ENCODE measurements at regions not wholly inside any gene's neighbourhood (a gene's known extent, or its start where the extent isn't known, plus 50 kb on each side); places are given as distances from the start of the nearest gene placed in this dataset.
"Not testable (repeated sequence)": the region's sequence is repeated elsewhere in the genome, so short reads cannot be mapped to it uniquely, and the experiment has no call there.

DNA sequence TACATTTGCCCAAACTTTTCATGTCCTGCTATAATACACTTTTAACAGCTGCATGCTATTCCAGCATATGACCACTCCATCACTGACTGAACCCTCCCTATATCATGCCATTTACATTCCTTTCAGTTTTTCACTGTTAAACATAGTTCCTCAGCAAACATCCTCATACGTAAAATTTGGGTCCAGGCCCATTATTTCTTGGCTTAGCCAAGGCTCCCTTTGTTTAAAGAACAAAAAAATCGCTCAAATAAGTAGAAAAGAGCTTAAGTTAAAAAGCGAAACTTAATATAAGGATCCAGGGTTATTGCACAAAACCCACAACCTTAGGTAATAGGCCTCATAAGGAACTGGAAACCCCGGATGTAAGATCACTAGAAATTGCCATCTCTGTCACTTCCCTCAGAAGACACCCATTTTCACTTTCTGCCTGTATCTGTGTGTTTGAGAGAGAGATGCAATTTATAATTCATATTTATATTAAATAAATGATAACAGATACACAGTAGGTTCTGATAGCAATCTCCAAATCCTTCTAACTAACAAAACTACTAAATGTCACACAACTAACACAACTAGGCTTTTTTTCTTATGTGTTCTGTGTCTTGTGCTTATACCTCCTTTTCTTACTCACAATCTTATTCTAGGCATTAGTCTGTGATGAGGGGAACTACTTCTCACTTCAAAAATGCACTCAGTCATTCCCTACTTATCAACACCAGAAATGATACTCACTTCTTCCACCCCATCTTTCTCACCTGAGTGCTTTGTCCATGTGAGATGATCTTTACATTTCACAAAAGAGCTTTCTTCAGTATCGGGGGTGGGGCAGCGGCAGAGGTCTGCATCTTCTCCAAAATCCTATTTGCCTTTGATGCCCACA lies 59.9 kb upstream of the FAM241A start:
- H3K9ac ChIP-seq (ENCODE audit: low read depth, low read length) = no peak overlapping the region
- no peak overlapping the region for H3K27ac ChIP-seq (ENCODE audit: low read length)
- no peak for TF ChIP-seq EZH2 (IDR thresholded peaks at IDR 0.05; ENCODE audit: borderline replicate concordance, low read depth, low read length, severe bottlenecking)
- TF ChIP-seq CTCF (IDR thresholded peaks at IDR 0.05; ENCODE audit: borderline replicate concordance, extremely low read depth, low read length, poor library complexity, severe bottlenecking) = no peak
- no peaks in the 10 kb centered on the region for H3K4me1 ChIP-seq (ENCODE audit: insufficient read depth, low read length)
- no peak overlapping the region for H2AFZ ChIP-seq (ENCODE audit: low read depth, low read length)
- no peak overlapping the region for H3K4me2 ChIP-seq (ENCODE audit: insufficient read depth, low read length)
- peaks cover 5% of the 10 kb centered on the region for H3K27me3 ChIP-seq (ENCODE audit: insufficient read depth, low read length, poor library complexity)
- H3K9me3 ChIP-seq (ENCODE audit: insufficient read depth, low read length, severe bottlenecking) = no peaks in the 10 kb centered on the region
- no peaks in the 10 kb centered on the region for H4K20me1 ChIP-seq (ENCODE audit: insufficient read depth, low read length)
- ATAC-seq (ENCODE audit: insufficient read depth, low read depth) = no peak
- no peak overlapping the region for H3K4me3 ChIP-seq (ENCODE audit: low read depth in 1 of 2, low read length in 2 of 2)
- no peaks in the 10 kb centered on the region for H3K79me2 ChIP-seq (ENCODE audit: insufficient read depth, low read length)
- DNase-seq = no peak
- H3K36me3 ChIP-seq (ENCODE audit: insufficient read depth, low read length) = no peaks in the 10 kb centered on the region

- Histone ChIP-seq H3K4me1 (ENCODE audit: insufficient read depth, low read length) (no peaks in the 10 kb centered on the region), H3K4me2 (ENCODE audit: insufficient read depth, low read length) (no peak overlapping the region), H3K27me3 (ENCODE audit: insufficient read depth, low read length, poor library complexity) (peaks cover 1% of the 10 kb centered on the region), H3K9me3 (ENCODE audit: insufficient read depth, low read length, severe bottlenecking) (no peaks in the 10 kb centered on the region), H3K79me2 (ENCODE audit: insufficient read depth, low read length) (no peaks in the 10 kb centered on the region), H3K9ac (ENCODE audit: low read depth, low read length) (no peak overlapping the region), H3K36me3 (ENCODE audit: insufficient read depth, low read length) (no peaks in the 10 kb centered on the region), H2AFZ (ENCODE audit: low read depth, low read length) (no peak overlapping the region), H3K4me3 (ENCODE audit: low read depth in 1 of 2, low read length in 2 of 2) (no peak overlapping the region), H3K27ac (ENCODE audit: low read length) (no peak overlapping the region), H4K20me1 (ENCODE audit: insufficient read depth, low read length) (no peaks in the 10 kb centered on the region)
- ATAC-seq (ENCODE audit: insufficient read depth, low read depth) (no peak), DNase-seq (no peak)
- TF ChIP-seq EZH2 (IDR thresholded peaks at IDR 0.05; ENCODE audit: borderline replicate concordance, low read depth, low read length, severe bottlenecking) = no peak
- no peak for TF ChIP-seq CTCF (IDR thresholded peaks at IDR 0.05; ENCODE audit: borderline replicate concordance, extremely low read depth, low read length, poor library complexity, severe bottlenecking)
Measured at GRCh38 chr4:112086036-112086434, 59.2 kb upstream of the FAM241A start.

DNA sequence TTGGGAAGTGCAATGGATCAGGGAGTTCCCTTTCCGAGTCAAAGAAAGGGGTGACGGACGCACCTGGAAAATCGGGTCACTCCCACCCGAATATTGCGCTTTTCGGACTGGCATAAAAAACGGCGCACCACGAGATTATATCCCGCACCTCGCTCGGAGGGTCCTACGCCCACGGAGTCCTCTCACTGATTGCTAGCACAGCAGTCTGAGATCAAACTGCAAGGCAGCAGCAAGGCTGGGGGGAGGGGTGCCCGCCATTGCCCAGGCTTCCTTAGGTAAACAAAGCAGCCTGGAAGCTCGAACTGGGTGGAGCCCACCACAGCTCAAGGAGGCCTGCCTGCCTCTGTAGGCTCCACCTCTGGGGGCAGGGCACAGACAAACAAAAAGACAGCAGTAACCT lies 58.6 kb upstream of the FAM241A start:
- not testable (repeated sequence) for H3K9me3 ChIP-seq (ENCODE audit: insufficient read depth, low read length, severe bottlenecking); ATAC-seq (ENCODE audit: insufficient read depth, low read depth); H3K79me2 ChIP-seq (ENCODE audit: insufficient read depth, low read length); H3K36me3 ChIP-seq (ENCODE audit: insufficient read depth, low read length); H3K27ac ChIP-seq (ENCODE audit: low read length); H3K27me3 ChIP-seq (ENCODE audit: insufficient read depth, low read length, poor library complexity); H3K4me3 ChIP-seq (ENCODE audit: low read depth in 1 of 2, low read length in 2 of 2); H4K20me1 ChIP-seq (ENCODE audit: insufficient read depth, low read length); DNase-seq; H3K9ac ChIP-seq (ENCODE audit: low read depth, low read length); H3K4me2 ChIP-seq (ENCODE audit: insufficient read depth, low read length); H3K4me1 ChIP-seq (ENCODE audit: insufficient read depth, low read length); H2AFZ ChIP-seq (ENCODE audit: low read depth, low read length)

- not testable (repeated sequence) for H3K79me2 ChIP-seq (ENCODE audit: insufficient read depth, low read length); H3K4me2 ChIP-seq (ENCODE audit: insufficient read depth, low read length); H3K27me3 ChIP-seq (ENCODE audit: insufficient read depth, low read length, poor library complexity); H3K4me1 ChIP-seq (ENCODE audit: insufficient read depth, low read length); DNase-seq; H3K4me3 ChIP-seq (ENCODE audit: low read depth in 1 of 2, low read length in 2 of 2); H4K20me1 ChIP-seq (ENCODE audit: insufficient read depth, low read length); H3K9me3 ChIP-seq (ENCODE audit: insufficient read depth, low read length, severe bottlenecking); ATAC-seq (ENCODE audit: insufficient read depth, low read depth); H2AFZ ChIP-seq (ENCODE audit: low read depth, low read length); H3K27ac ChIP-seq (ENCODE audit: low read length); H3K36me3 ChIP-seq (ENCODE audit: insufficient read depth, low read length); H3K9ac ChIP-seq (ENCODE audit: low read depth, low read length)
Measured at GRCh38 chr4:112092330-112092729, 52.9 kb upstream of the FAM241A start.

Data from DND-41 (cell line).